Neural cell (in vitro differentiated cells): ENCODE measurements at regions not wholly inside any gene's neighbourhood (a gene's known extent, or its start where the extent isn't known, plus 50 kb on each side); places are given as distances from the start of the nearest gene placed in this dataset.

ENCODE experiments used
- H2AFZ ChIP-seq: fragments of 200-600, 300-800 bp; sonication (generic), shearing (Covaris generic); 2 replicates; pipeline ENCODE4 v1.6.0; 2014; ENCODE audit warnings: low read depth, mild to moderate bottlenecking, antibody characterized with exemption, low read length, moderate library complexity
- H3F3A ChIP-seq: fragments of 200-600 bp; shearing (Covaris generic); 2 replicates; pipeline ENCODE4 v1.6.1; 2016; ENCODE audit warnings: mild to moderate bottlenecking, moderate library complexity, mixed read lengths, antibody characterized with exemption, low read length; ENCODE audit not compliant: insufficient read depth, poor library complexity, severe bottlenecking
- H3K27ac ChIP-seq: fragments of 200-600, 300-800 bp; sonication (generic), shearing (Covaris generic); 2 replicates; pipeline ENCODE4 v1.5.1; 2014; ENCODE audit warnings: mild to moderate bottlenecking, low read length, moderate library complexity
- H3K27me3 ChIP-seq: fragments of 300-800, 200-600 bp; sonication (generic), shearing (Covaris generic); 2 replicates; pipeline ENCODE4 v1.6.0; 2014; ENCODE audit warnings: mild to moderate bottlenecking, low read depth, low read length, moderate library complexity; ENCODE audit not compliant: insufficient read depth
- H3K36me3 ChIP-seq: fragments of 300-800, 200-600 bp; sonication (generic), shearing (Covaris generic); 2 replicates; pipeline ENCODE4 v1.5.1; 2014; ENCODE audit warnings: mild to moderate bottlenecking, antibody characterized with exemption, low read length, moderate library complexity; ENCODE audit not compliant: insufficient read depth
- H3K4me2 ChIP-seq: fragments of 300-800, 200-600 bp; sonication (generic), shearing (Covaris generic); 2 replicates; pipeline ENCODE4 v1.6.0; 2014; ENCODE audit warnings: mild to moderate bottlenecking, low read length
- H3K4me3 ChIP-seq: fragments of 300-800, 200-600 bp; sonication (generic), shearing (Covaris generic); 2 replicates; pipeline ENCODE4 v1.5.1; 2014; ENCODE audit warnings: mild to moderate bottlenecking, low read length, moderate library complexity
- H3K79me2 ChIP-seq: fragments of 200-600 bp; shearing (Covaris generic); replicated peaks from 2 replicates; pipeline ENCODE4 v1.6.0; 2014; ENCODE audit warnings: mild to moderate bottlenecking, low read length, moderate library complexity; ENCODE audit not compliant: insufficient read depth
- H3K9ac ChIP-seq: fragments of 300-800, 200-600 bp; sonication (generic), shearing (Covaris generic); 2 replicates; pipeline ENCODE4 v1.6.1; 2016; ENCODE audit warnings: mild to moderate bottlenecking, low read length, mixed read lengths
- H3K9me2 ChIP-seq: fragments of 200-600 bp; shearing (Covaris generic); 2 replicates; pipeline ENCODE4 v1.6.1; 2016; ENCODE audit warnings: mild to moderate bottlenecking, low read length, mixed read lengths; ENCODE audit not compliant: insufficient read depth
- H3K9me3 ChIP-seq: fragments of 200-600, 300-800 bp; sonication (generic), shearing (Covaris generic); 2 replicates; pipeline ENCODE4 v1.6.1; 2016; ENCODE audit warnings: mild to moderate bottlenecking, mixed run types, low read length, moderate library complexity, mixed read lengths
- H4K20me1 ChIP-seq: fragments of 200-600 bp; shearing (Covaris generic); 2 replicates; pipeline ENCODE4 v1.6.1; 2016; ENCODE audit warnings: mild to moderate bottlenecking, mixed run types; ENCODE audit not compliant: insufficient read depth
- CTCF ChIP-seq: fragments of 450-650 bp; IDR thresholded peaks from 2 replicates; pipeline ENCODE4 v1.5.1; 2014; ENCODE audit warnings: antibody characterized with exemption, mild to moderate bottlenecking, moderate library complexity; ENCODE audit not compliant: poor library complexity, severe bottlenecking
- EP300 ChIP-seq: fragments of 450-650 bp; conservative IDR thresholded peaks from 2 replicates; pipeline ENCODE4 v1.6.1; 2014; ENCODE audit warnings: antibody characterized with exemption, mild to moderate bottlenecking, moderate library complexity; ENCODE audit not compliant: poor library complexity, severe bottlenecking
- EZH2 ChIP-seq: fragments of 200-600, 300-800 bp; shearing (Covaris generic), sonication (generic); IDR thresholded peaks from 2 replicates; pipeline ENCODE4 v1.6.1; 2014; ENCODE audit warnings: antibody characterized with exemption, low read length, borderline replicate concordance, mild to moderate bottlenecking; ENCODE audit not compliant: insufficient read depth, poor library complexity, severe bottlenecking
- MXI1 ChIP-seq: fragments of 450-650 bp; conservative IDR thresholded peaks from 2 replicates; pipeline ENCODE4 v1.6.1; 2014; ENCODE audit warnings: antibody characterized with exemption, mild to moderate bottlenecking; ENCODE audit not compliant: poor library complexity, severe bottlenecking
- POLR2AphosphoS5 ChIP-seq: IDR thresholded peaks from 2 replicates; pipeline ENCODE4 v1.6.1; 2012
- RAD21 ChIP-seq: fragments of 450-650 bp; conservative IDR thresholded peaks from 2 replicates; pipeline ENCODE4 v1.6.1; 2014; ENCODE audit warnings: antibody characterized with exemption, mild to moderate bottlenecking, moderate library complexity
- REST ChIP-seq: IDR thresholded peaks from 2 replicates; pipeline ENCODE4 v1.6.1; 2012; ENCODE audit warnings: borderline replicate concordance
- SMC3 ChIP-seq: fragments of 450-650 bp; conservative IDR thresholded peaks from 2 replicates; pipeline ENCODE4 v1.6.1; 2014; ENCODE audit warnings: antibody characterized with exemption, mild to moderate bottlenecking, moderate library complexity; ENCODE audit not compliant: poor library complexity

GRCh38 chr13:106287351-106287750, 248.1 kb downstream of the EFNB2 start:
- Histone ChIP-seq H2AFZ (no peak overlapping the region), H3K79me2 (no peaks in the 10 kb centered on the region)

GRCh38 chr13:106286811-106287210, 248.7 kb downstream of the EFNB2 start:
- Histone ChIP-seq H3K36me3 (no peaks in the 10 kb centered on the region), H3F3A (no peaks in the 10 kb centered on the region), H3K27me3 (no peaks in the 10 kb centered on the region), H3K79me2 (no peaks in the 10 kb centered on the region), H3K9me2 (no peaks in the 10 kb centered on the region), H3K9ac (no peak overlapping the region), H3K27ac (no peak overlapping the region), H3K4me3 (no peak overlapping the region), H2AFZ (no peak overlapping the region), H3K4me2 (no peak overlapping the region), H4K20me1 (no peaks in the 10 kb centered on the region), H3K9me3 (no peaks in the 10 kb centered on the region)
- no peak for TF ChIP-seq MXI1
- no peak for TF ChIP-seq SMC3
- TF ChIP-seq EP300 = no peak
- no peak for TF ChIP-seq CTCF
- no peak for TF ChIP-seq RAD21
- no peak for TF ChIP-seq EZH2
- no peak for TF ChIP-seq POLR2AphosphoS5

More at GRCh38 chr13:106287351-106287750, 248.1 kb downstream of the EFNB2 start:
- H3K36me3 ChIP-seq = no peaks in the 10 kb centered on the region
- H3K27ac ChIP-seq = no peak overlapping the region
- H3K9ac ChIP-seq = no peak overlapping the region
- no peaks in the 10 kb centered on the region for H3K9me2 ChIP-seq
- no peak overlapping the region for H3K4me3 ChIP-seq
- TF ChIP-seq CTCF (no peak), RAD21 (no peak), SMC3 (no peak), REST (no peak), MXI1 (no peak), EZH2 (no peak), POLR2AphosphoS5 (no peak), EP300 (no peak)
- H3K27me3 ChIP-seq = no peaks in the 10 kb centered on the region
- H3K4me2 ChIP-seq = no peak overlapping the region
- no peaks in the 10 kb centered on the region for H3K9me3 ChIP-seq
- no peaks in the 10 kb centered on the region for H3F3A ChIP-seq
- H4K20me1 ChIP-seq = no peaks in the 10 kb centered on the region
